ENCODE measurements at regions not wholly inside any gene's neighbourhood (a gene's known extent, or its start where the extent isn't known, plus 50 kb on each side); places are given as distances from the start of the nearest gene placed in this dataset.

DNA sequence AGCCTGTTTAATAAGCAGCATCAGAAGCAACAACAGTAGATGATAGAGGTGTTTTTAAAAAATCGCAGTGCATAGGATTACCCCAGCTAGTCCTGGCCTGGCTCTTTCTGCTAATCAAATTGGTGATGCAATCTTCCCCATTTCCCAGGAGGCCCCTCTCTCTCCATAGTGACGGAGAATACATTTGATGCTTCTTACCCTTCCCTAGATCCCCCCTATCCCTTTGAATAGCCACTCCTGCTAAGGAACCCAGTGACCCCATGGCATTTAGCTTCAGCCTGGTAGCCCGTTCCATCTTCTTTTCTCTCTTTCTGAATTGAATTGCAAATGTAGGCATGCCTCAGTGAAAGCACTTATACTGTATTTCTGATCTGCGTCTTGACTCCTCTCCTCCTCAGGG, 223.6 kb upstream of the GAP43 start:
- no peak overlapping the region for H4K5ac ChIP-seq (ENCODE audit: insufficient read length, low read depth, low read length)
- H3K27me3 ChIP-seq (ENCODE audit: insufficient read depth, low read length), result no peaks in the 10 kb centered on the region
- no peak overlapping the region for H2BK5ac ChIP-seq (ENCODE audit: insufficient read length, low read length)
- peaks cover 4% of the 10 kb centered on the region for H3K4me1 ChIP-seq (ENCODE audit: insufficient read depth, low read length)
- no peak overlapping the region for H2BK15ac ChIP-seq (ENCODE audit: low read depth, low read length)
- H4K91ac ChIP-seq (ENCODE audit: insufficient read length, low read depth, low read length), result no peak overlapping the region
- Mint-ChIP-seq H3K27me3 (ENCODE audit: low read depth) (no peaks in the 10 kb centered on the region), H3K27ac (peak overlapping the region in 2 of 3 experiments; percentile 52 to 64; a peak in 4 of 7 replicates), H3K4me1 (peaks cover 23 to 29% of the 10 kb centered on the region in 2 experiments), H3K4me3 (no peak overlapping the region), H3K36me3 (ENCODE audit: insufficient read depth in 1 of 3, low read depth in 3 of 3) (no peaks in the 10 kb centered on the region), H3K9me3 (no peaks in the 10 kb centered on the region)
- no peaks in the 10 kb centered on the region for H4K20me1 ChIP-seq (ENCODE audit: control insufficient read depth, insufficient read depth, insufficient read length)
- no peaks in the 10 kb centered on the region for H3K79me1 ChIP-seq (ENCODE audit: insufficient read depth, low read depth, low read length, poor library complexity, severe bottlenecking)
- no CpG with 5 or more reads among the region's 4 CpGs for whole genome bisulfite sequencing (ENCODE audit: extremely low coverage, insufficient read length, low lambda C conversion rate)
- H3K9me3 ChIP-seq (ENCODE audit: control insufficient read depth, low read depth, low read length), result no peaks in the 10 kb centered on the region
- H3K14ac ChIP-seq (ENCODE audit: insufficient read depth, low read length), result no peak overlapping the region
- H2BK120ac ChIP-seq (ENCODE audit: low read depth, low read length, poor library complexity, severe bottlenecking), result no peak overlapping the region
- no peak overlapping the region for H3K4ac ChIP-seq (ENCODE audit: low read depth, low read length)
- H3K23ac ChIP-seq (ENCODE audit: insufficient read length, low read depth, low read length), result no peak overlapping the region
- no peak overlapping the region for H2BK12ac ChIP-seq (ENCODE audit: insufficient read length, low read depth, low read length)
- no peaks in the 10 kb centered on the region for H3K79me2 ChIP-seq (ENCODE audit: insufficient read depth, low read length)
- no peak overlapping the region for H3K56ac ChIP-seq (ENCODE audit: insufficient read length, low read depth, low read length)
- no peak overlapping the region for H2AK5ac ChIP-seq (ENCODE audit: insufficient read length, low read length)
- no peak for DNase-seq
- H2AFZ ChIP-seq (ENCODE audit: low read length), result peak overlapping the region; percentile 18
- H3K27ac ChIP-seq (ENCODE audit: insufficient read length, low read depth, low read length), result no peak overlapping the region
- no peak overlapping the region for H4K8ac ChIP-seq (replicated peaks; ENCODE audit: insufficient read length, low read depth, low read length)
- no peak overlapping the region for H2BK20ac ChIP-seq (ENCODE audit: low read depth, low read length, poor library complexity, severe bottlenecking)
- no peak overlapping the region for H3K9ac ChIP-seq (ENCODE audit: extremely low read depth, insufficient read length, low read length)
- H3K18ac ChIP-seq (ENCODE audit: insufficient read length, low read depth, low read length), result no peak overlapping the region
- H3K4me2 ChIP-seq (ENCODE audit: insufficient read depth, insufficient read length, low read length), result no peak overlapping the region
- TF ChIP-seq, protein P1, sequence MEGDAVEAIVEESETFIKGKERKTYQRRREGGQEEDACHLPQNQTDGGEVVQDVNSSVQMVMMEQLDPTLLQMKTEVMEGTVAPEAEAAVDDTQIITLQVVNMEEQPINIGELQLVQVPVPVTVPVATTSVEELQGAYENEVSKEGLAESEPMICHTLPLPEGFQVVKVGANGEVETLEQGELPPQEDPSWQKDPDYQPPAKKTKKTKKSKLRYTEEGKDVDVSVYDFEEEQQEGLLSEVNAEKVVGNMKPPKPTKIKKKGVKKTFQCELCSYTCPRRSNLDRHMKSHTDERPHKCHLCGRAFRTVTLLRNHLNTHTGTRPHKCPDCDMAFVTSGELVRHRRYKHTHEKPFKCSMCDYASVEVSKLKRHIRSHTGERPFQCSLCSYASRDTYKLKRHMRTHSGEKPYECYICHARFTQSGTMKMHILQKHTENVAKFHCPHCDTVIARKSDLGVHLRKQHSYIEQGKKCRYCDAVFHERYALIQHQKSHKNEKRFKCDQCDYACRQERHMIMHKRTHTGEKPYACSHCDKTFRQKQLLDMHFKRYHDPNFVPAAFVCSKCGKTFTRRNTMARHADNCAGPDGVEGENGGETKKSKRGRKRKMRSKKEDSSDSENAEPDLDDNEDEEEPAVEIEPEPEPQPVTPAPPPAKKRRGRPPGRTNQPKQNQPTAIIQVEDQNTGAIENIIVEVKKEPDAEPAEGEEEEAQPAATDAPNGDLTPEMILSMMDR (conservative IDR thresholded peaks at IDR 0.05), result no peak
- no peak overlapping the region for H3T11ph ChIP-seq (ENCODE audit: low read length)
- no peaks in the 10 kb centered on the region for H3K23me2 ChIP-seq (ENCODE audit: insufficient read length, low read depth, low read length, poor library complexity, severe bottlenecking)

All from H9 (cell line).